ENCODE measurements at regions not wholly inside any gene's neighbourhood (a gene's known extent, or its start where the extent isn't known, plus 50 kb on each side); places are given as distances from the start of the nearest gene placed in this dataset.

DNA sequence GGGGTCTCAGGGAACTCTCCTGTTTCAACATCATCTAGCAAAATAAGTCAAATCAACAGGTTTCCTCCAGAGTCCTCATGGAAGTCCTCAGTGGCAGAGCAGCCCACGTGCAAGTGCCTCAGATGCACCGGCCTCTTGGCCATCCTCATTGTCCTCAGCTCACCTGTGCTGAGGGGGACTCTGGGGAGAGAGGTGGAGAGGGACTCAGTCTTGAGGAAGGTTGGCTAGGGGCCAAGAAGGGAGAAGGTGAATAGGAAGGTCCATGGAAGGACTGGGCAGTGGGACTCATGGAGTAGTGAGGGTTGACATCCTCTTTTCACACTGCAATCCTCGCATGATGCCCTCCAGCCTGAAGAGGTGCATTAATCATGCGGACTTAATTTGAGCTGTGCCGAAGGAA lies 77.9 kb upstream of the DUSP22 start:
- TF ChIP-seq, protein P1, sequence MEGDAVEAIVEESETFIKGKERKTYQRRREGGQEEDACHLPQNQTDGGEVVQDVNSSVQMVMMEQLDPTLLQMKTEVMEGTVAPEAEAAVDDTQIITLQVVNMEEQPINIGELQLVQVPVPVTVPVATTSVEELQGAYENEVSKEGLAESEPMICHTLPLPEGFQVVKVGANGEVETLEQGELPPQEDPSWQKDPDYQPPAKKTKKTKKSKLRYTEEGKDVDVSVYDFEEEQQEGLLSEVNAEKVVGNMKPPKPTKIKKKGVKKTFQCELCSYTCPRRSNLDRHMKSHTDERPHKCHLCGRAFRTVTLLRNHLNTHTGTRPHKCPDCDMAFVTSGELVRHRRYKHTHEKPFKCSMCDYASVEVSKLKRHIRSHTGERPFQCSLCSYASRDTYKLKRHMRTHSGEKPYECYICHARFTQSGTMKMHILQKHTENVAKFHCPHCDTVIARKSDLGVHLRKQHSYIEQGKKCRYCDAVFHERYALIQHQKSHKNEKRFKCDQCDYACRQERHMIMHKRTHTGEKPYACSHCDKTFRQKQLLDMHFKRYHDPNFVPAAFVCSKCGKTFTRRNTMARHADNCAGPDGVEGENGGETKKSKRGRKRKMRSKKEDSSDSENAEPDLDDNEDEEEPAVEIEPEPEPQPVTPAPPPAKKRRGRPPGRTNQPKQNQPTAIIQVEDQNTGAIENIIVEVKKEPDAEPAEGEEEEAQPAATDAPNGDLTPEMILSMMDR (conservative IDR thresholded peaks at IDR 0.05; ENCODE audit: low read depth, low read length): no peak
- TF ChIP-seq EZH2phosphoT487 (IDR thresholded peaks at IDR 0.05; ENCODE audit: borderline replicate concordance, low read length): no peak
